RWPE1 (cell line): ENCODE measurements at regions not wholly inside any gene's neighbourhood (a gene's known extent, or its start where the extent isn't known, plus 50 kb on each side); places are given as distances from the start of the nearest gene placed in this dataset.

Experiments used
- CTCF ChIA-PET: fragments of 350-600 bp; sonication (Branson Sonifier 250); formaldehyde crosslinking; extraction: SDS; loops from one replicate; lab custom pipeline; 2021; lab: Yijun Ruan, JAX
- POLR2A ChIA-PET: fragments of 400-600 bp; formaldehyde crosslinking; extraction: SDS; loops from one replicate; lab custom pipeline; 2020; ENCODE audit warnings: antibody characterized with exemption; ENCODE audit not compliant: low non-redundant PET; lab: Yijun Ruan, JAX
- DNase-seq: peaks from one replicate; pipeline ENCODE4 v3.0.0; 2012; ENCODE audit warnings: low spot score
- H3K27ac ChIP-seq: fragments of 450-650 bp; 2 replicates; pipeline ENCODE4 v1.5.1; 2017
- CTCF ChIP-seq: fragments of 450-650 bp; conservative IDR thresholded peaks from 2 replicates; pipeline ENCODE4 v1.5.1; 2017; ENCODE audit warnings: low read depth, mild to moderate bottlenecking

DNA sequence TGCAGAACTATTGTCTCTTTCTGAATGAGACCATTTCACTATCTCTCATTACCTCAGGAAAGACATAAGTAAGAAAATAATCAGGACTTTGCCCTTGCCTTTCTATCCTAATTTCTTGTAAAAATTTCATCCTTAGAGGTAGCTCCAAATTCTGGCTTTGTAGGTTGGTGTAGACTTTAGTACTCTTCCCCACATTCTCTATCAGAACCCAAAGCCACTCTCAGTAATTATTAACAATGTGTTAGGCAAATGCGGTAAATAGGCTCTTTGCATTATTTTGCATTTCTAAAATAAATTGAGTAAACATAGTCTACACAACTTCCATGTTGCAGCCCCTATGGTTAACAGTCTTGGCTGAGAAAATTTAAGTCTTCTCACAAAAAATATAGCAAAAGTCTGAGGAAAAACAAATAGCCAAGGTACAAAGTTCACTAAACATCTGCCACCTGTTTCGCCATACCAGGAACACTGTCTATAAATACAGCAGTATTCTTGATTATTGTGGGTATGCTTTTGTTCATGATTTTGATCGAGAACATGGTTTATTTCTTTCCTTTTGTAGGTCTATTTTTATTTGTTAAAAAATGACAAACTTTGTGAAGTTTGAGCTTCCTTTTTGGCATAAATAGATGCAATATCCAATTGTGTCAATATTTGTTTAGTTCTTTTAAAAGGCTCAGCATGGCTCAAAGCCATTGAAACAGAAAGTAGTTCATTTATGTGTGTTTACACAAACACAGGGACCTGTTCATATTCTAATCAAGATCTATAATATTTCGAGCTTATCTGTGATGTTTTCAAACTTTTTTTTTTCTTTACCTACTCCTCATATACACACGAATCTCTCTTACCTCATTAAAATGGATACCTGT is 1061.5 kb downstream of the CNTNAP5 start:
- ChIA-PET POLR2A (no interaction called here), CTCF (no interaction called here)
- H3K27ac ChIP-seq: no peak overlapping the region
- DNase-seq: no peak
- no peak for TF ChIP-seq CTCF

DNA sequence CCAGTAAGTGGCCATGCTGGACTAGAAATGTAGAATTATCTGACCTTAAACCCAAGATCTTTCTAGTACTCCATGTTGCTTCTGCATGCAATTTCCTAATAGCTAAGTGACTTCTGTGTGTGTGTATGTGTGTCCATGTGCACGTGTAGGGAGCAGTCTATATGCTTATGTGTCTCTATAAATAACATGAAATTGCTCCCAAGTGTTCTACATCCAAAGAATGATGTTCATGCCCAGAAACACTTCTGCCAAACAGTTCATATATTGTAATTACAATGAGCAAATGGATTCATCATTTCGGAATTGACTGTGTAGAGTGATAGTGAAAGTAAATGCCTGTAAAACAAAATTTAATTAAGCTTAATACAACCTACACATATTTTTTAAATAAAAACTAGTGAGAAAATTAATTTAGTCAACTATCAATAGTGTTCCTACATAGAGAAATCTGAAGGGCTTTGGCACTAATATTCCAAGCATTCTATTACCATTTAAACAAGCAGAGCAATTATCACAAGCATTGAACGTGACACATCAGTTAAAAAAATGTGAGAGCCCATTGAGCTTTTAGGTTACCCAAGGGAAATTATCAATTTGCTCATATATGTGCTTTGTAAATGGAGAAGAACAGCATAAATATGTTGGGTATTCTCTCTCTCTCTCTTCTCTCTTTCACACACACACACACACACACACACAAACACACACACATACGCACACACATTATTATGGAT is 1067.4 kb downstream of the CNTNAP5 start:
- no peak for TF ChIP-seq CTCF
- no peak for DNase-seq
- H3K27ac ChIP-seq: no peak overlapping the region
- CTCF ChIA-PET: interaction anchor here (0.6 kb wide), 1 partner anchor 119 kb away, joined by 3 read pairs; no protein-coding TSS in a partner anchor
- POLR2A ChIA-PET: no interaction called here

DNA sequence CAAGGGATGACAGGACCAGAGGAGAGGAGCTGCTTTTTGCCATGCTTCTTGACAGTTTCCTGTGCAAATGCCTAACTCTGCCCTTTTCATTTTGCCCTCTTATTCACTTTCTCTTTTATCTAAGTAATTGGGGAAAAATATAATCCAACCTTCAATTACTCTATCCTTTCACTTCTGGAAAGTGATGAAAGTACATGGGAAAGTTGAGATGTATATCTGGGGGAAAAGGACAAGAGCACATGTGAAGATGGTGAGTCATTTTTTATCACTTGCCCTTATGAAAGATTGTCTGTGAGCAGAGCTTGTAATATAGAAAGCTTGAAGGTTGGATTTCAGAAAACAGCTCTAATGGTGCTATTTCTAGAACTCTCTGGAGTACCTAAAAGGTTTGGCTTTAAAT is 1070.7 kb downstream of the CNTNAP5 start:
- TF ChIP-seq CTCF: no peak
- H3K27ac ChIP-seq: no peak overlapping the region
- ChIA-PET CTCF (interaction anchor here (0.6 kb wide), 1 partner anchor 1079 kb away, joined by 5 read pairs; no protein-coding TSS in a partner anchor), POLR2A (no interaction called here)
- no peak for DNase-seq

GRCh38 chr2:125106710-125107109 is 1081.6 kb downstream of the CNTNAP5 start:
- DNase-seq: no peak
- ChIA-PET CTCF (no interaction called here), POLR2A (no interaction called here)
- TF ChIP-seq CTCF: no peak
- no peak overlapping the region for H3K27ac ChIP-seq

GRCh38 chr2:125107446-125107845 is 1082.4 kb downstream of the CNTNAP5 start:
- CTCF ChIA-PET: interaction anchor here (0.5 to 0.7 kb wide), 2 partner anchors 742 to 1914 kb away, joined by 3 to 5 read pairs; no protein-coding TSS in a partner anchor
- POLR2A ChIA-PET: no interaction called here
- TF ChIP-seq CTCF: no peak
- DNase-seq: no peak
- no peak overlapping the region for H3K27ac ChIP-seq

GRCh38 chr2:125108251-125108650 is 1083.2 kb downstream of the CNTNAP5 start:
- no peak overlapping the region for H3K27ac ChIP-seq
- POLR2A ChIA-PET: no interaction called here
- no peak for DNase-seq
- CTCF ChIA-PET: no interaction called here
- TF ChIP-seq CTCF: no peak
